ENCODE measurements at regions not wholly inside any gene's neighbourhood (a gene's known extent, or its start where the extent isn't known, plus 50 kb on each side); places are given as distances from the start of the nearest gene placed in this dataset.

- TF ChIP-seq POLR2A (IDR thresholded peaks at IDR 0.05): no peak
- no peak for TF ChIP-seq CTCF (IDR thresholded peaks at IDR 0.05)
These were observed 210.7 kb upstream of the PTBP2 start for GRCh38 chr1:96510911-96511310.
